ENCODE measurements at regions not wholly inside any gene's neighbourhood (a gene's known extent, or its start where the extent isn't known, plus 50 kb on each side); places are given as distances from the start of the nearest gene placed in this dataset.

DNA sequence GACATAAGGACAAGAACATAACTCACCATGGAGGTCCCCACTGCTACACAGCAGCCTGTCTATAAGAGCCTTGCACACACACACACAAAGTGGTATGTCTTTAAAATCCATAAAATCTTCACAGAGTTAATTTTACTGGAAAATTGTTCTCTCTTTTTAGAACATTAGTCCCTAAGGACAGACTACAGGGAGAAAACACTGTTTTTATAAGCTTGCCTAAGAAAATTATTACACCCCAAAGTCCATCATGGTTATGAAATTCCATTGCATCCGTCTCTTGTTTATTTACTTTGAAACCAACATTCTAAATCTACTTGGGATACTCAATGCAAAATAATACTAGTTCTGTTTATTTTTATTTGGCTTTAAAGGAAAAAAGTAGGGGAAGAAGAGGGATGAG is 197.4 kb downstream of the SETD4 start:
- TF ChIP-seq, protein P1, sequence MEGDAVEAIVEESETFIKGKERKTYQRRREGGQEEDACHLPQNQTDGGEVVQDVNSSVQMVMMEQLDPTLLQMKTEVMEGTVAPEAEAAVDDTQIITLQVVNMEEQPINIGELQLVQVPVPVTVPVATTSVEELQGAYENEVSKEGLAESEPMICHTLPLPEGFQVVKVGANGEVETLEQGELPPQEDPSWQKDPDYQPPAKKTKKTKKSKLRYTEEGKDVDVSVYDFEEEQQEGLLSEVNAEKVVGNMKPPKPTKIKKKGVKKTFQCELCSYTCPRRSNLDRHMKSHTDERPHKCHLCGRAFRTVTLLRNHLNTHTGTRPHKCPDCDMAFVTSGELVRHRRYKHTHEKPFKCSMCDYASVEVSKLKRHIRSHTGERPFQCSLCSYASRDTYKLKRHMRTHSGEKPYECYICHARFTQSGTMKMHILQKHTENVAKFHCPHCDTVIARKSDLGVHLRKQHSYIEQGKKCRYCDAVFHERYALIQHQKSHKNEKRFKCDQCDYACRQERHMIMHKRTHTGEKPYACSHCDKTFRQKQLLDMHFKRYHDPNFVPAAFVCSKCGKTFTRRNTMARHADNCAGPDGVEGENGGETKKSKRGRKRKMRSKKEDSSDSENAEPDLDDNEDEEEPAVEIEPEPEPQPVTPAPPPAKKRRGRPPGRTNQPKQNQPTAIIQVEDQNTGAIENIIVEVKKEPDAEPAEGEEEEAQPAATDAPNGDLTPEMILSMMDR (conservative IDR thresholded peaks at IDR 0.05; ENCODE audit: low read length) = no peak
- TF ChIP-seq EZH2phosphoT487 (IDR thresholded peaks at IDR 0.05; ENCODE audit: borderline replicate concordance) = no peak
